ENCODE measurements at regions not wholly inside any gene's neighbourhood (a gene's known extent, or its start where the extent isn't known, plus 50 kb on each side); places are given as distances from the start of the nearest gene placed in this dataset.

DNA sequence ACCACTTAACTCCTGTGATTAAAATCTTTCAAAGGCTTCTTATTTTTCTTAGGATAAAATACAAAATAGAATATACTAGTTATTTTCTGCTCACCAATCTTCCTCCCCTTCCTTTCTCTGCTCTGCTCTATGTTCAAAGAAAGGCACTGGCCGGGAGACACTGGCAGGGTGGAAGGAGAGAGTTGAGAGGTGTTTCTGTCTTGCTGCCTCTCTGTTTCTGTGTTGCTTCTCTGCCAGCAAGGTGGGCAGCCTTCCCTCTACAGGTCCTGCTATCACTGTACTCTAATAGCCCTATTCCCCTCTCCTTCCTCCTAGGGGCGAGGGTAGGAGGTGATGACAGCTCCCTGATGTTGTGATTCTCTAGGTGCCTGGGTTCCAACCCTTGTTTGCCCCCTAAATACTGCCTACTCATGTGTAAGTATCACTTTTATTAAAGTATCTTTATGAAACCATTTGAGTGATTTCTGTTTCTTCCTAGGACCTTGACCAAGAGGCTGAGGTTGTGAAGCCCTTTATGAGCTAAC, 515.1 kb downstream of the TLE4 start:
- no peak for DNase-seq

DNA sequence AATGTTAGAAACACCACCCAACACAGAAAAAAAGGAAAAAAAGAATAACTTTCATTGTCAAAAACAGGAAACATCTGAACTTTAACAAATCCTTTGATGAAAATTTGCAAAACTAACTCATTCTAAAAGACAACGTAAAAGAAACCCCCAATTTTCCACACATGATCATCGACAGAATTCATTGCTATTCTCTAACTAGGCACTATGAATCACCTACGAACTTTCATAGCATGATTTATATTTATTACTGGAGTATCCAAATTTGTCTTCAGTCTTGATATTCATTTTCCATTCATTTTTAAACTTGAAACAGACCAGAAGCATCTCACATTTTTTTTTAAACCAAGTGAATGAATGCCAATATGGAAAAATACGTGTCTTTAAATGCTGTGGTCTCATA, 514.6 kb downstream of the TLE4 start:
- DNase-seq, result no peak

DNA sequence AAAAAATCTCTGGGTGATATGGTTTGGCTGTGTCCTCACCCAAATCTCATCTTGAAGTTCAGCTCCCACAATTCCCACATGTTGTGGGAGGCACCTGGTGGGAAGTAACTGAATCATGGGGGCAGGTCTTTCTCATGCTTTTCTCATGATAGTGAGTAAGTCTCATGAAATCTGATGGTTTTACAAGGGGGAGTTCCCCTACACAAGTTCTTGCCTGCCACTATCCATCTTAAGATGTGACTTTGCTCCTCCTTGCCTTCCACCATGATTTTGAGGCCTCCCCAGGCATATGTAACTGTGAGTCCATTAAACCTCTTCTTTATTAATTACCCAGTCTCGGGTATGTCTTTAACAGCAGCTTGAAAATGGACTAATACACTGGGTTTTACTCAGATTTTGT, 513.9 kb downstream of the TLE4 start:
- DNase-seq, result no peak

DNA sequence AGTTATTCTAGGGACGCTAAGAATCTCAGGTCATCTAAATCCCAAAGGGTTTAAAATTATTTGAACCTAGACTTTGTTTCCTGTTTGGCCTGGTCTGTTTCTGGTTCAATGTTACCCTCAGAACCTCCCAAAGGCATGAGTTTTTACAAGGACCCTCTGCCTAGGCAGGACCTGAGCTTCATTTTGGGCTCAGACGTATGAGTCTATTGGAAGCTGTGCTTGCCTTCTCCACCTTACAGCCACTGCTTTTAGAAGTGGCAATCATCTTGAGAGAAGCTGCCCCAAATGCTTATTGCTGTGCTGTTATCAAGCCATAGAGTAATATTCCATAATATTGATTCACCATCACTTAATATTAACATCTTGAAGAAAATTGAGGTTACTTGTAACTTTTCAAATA, 510.4 kb downstream of the TLE4 start:
- no peak for DNase-seq

DNA sequence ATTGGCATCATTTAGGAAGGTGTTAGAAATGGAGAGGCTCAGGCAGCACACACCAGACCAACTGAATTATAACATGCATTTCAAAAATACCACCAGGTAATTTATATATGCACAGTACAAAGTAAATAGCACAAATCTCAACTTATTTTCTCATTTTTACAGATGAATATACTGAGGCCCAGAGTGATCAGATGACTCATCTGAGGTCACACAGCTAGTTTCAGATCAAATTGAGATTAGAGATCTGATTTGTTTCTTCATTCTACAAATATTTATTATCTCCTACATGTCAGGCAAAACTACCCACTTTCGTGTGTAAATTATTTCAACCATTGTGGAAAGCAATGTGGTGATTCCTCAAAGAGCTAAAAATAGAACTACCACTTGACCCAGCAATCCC, 507.1 kb downstream of the TLE4 start:
- no peak for DNase-seq

- DNase-seq, result no peak
These were observed 505.3 kb downstream of the TLE4 start for GRCh38 chr9:80077059-80077458.

DNA sequence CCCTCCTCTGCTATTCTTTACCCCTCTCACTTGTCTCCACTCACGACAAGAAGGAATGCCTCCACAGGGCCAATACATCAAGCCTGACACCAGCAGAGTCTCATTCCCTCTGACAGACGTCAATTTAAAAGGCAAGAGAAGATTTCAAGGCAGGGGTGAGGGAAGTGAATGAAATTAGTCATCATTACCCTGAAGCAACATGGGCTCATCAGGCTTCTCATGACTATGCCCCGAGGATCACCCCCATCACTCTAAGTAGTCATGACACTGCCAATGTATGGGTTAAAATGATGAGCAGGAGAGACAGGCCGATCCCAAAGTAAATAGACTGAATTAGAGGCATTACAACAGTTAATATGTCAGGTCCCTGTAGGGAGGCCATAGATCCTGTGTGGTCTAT, 504.4 kb downstream of the TLE4 start:
- no peak for DNase-seq

GRCh38 chr9:80074439-80074838, 502.7 kb downstream of the TLE4 start:
- DNase-seq, result no peak

- no peak for DNase-seq
These were observed 500.7 kb downstream of the TLE4 start for GRCh38 chr9:80072451-80072850.

DNA sequence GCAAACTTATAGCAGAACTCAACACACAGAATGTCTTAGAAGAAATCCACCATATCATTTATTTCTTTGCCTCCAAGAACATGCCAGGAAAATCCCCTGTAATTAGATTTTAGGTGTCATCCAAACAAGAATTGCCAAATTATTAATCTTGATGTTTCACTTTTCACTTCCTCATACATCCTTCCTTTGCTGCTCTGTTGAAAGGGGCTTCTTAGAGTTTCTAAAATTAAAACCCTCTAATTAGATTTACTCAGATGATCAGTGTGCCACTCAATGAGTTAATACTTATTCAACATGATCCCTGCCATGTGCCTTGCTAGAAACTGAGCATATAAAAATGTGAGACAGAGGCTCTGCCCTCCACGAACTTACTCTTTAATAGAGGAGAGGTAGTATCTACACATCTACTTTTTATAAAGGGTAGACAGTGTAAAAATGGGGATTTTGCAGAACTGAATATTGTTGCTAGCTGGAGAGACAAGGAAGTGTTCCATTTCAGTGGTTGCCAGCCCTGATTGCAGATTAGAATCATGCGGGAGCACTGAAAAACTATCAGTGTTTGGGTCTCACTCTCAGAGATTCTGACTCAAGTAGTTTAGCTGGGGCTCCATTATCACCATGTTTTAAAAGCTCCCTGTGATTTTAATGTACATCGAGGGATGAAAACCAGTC, 498.4 kb downstream of the TLE4 start:
- DNase-seq, result no peak

DNA sequence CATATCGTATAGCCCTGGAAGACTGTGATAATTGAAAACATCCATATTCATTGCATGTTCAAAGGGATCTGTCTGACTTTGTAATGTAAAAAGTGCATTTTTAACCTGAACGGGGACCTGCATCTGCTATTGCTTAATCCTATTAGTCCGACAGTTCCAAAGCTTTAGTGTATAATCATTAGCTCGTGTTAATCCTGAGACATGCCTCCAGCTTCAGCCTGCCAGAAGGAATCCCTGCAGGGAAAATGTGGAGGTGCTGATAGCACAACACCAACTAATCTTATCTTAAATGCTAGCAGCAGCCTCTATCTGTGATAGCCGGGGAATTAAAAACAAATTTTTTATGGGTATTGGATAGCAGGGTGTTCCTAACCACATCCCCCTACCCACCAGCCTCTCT, 495.2 kb downstream of the TLE4 start:
- no peak for DNase-seq

DNA sequence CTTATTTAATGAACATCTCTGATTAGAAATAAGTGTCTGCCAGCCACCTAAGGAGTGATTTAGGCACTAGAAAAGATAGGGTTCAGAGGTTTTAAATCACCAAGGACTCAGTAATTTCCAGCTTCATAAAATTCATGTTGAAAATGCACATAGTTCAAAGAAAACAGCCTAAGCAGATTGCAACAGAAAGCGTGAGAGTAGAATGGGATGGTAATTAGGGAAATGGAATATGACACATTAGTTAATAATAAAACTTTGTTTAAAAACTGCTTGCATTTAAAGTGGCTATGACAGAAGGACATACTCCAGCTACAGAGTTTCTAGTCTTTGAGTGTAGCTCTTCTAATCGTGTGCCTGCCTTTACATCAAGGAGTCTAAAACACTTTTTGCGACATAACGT, 490.8 kb downstream of the TLE4 start:
- no peak for DNase-seq

- DNase-seq, result no peak
These were observed 490.2 kb downstream of the TLE4 start for GRCh38 chr9:80061940-80062339.

GRCh38 chr9:80061096-80061495, 489.3 kb downstream of the TLE4 start:
- DNase-seq, result no peak

DNA sequence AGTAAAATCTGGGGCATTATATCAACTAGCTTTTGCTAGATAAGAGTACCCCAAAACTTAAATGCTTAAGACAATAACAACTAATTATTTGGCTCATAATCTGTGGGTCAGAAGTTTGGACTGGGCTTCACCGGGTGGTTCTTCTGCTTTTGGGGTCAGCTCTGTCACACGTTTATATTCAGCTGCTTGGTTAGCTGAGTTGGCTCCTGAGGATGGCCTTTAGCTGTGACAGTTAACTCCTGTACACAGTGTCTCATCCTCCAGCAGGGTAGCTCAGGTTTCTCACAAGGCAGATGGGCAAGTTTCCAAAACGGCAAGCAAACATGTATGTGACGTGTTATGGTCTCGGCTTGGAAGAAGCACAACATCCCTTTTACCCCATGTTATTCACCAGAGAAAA, 488.2 kb downstream of the TLE4 start:
- no peak for DNase-seq

DNA sequence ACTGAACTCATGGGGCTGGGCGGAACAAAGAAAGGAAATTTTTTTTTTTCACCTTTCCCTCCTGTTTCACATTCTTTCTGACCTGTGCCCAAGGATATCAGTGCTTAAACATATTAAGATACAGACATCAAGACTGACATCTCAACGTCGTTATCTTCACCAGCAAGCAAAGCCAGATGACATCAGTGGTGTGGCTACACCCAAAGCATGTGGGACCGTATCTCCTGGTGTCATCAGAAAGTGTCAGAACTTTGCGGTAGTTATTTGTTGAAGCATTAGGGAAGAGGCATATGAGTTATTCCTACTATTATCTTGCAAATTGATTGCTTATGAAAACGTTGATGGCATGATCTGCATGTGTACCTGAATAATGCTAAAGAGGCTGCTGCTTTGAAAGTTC, 487.4 kb downstream of the TLE4 start:
- DNase-seq, result no peak

DNA sequence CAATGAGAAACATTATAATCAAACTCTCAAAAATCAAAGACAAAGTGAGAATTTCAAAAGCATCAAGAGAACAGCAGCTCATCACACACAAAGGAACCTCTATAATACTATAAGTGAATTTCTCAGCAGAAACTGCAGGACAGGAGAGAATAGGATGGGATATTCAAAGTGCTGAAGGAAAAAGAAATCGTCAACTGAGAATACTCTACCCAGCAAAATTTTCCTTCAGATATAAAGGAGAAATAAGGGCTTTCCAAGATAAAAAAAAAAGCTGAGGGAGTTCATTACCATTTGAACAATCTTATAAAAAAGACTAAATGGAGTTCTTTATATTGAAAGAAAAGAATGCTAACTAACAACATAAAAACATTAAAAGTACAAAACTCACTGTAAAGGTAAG, 481.1 kb downstream of the TLE4 start:
- no peak for DNase-seq

- no peak for DNase-seq
These were observed 477.5 kb downstream of the TLE4 start for GRCh38 chr9:80049096-80049782.

GRCh38 chr9:80046481-80046880, 474.7 kb downstream of the TLE4 start:
- DNase-seq, result no peak

- no peak for DNase-seq
These were observed 470.1 kb downstream of the TLE4 start for GRCh38 chr9:80041821-80042220.

- no peak for DNase-seq
These were observed 468.7 kb downstream of the TLE4 start for GRCh38 chr9:80040457-80040856.

DNA sequence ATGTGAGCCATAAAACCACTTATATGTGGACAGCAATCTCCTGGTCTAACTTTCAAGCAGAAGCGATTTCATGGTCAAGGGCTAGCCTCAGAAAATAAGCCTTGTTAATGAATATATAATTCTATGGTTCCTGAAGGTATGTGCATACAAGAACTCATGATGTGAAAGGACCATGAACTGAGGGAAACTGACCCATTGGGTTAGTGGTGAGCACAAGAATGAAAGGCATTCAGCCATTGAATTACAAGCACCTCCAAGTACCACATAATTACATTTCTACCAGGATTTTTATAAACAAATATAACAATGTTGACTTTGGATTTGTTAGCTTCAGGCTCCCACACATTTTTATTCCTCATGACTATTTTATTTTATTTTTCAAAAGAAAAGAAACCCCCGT, 459.0 kb downstream of the TLE4 start:
- DNase-seq, result no peak

GRCh38 chr9:80028501-80028900, 456.7 kb downstream of the TLE4 start:
- DNase-seq, result no peak

DNA sequence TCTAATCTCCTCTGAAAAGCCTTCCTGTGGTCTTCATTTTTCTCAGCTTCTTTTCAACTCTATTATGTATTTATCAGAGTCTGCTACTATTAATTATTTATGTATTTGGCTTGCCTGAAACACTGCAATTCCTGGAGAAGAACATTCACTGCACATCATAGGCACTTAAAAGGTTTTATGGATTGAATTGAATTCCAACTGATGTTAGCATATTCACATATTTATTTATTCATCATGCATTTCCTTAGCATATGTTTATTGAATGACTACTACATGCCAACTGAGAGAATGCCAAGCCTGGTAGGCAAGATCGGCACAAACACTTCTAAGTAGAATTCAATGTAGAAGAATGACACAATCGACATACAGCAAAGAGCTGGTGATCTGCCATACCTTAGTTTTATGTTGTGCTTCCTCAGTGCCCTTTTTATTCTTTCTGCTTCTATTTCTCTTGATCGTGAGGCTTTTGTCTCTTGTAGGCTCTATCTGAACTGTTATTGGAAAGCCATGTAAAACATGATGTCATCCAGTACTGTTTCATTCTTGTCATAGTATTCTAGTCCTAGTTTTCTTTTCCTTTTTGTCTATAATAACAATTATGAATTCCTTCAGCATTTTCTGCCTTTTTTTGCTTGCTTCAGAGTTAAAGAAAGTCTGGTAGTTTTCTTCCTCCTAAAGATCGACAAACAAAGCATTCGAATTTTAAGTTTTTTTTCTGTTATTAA, 454.2 kb downstream of the TLE4 start:
- DNase-seq, result no peak
